ENCODE measurements at regions not wholly inside any gene's neighbourhood (a gene's known extent, or its start where the extent isn't known, plus 50 kb on each side); places are given as distances from the start of the nearest gene placed in this dataset.

GRCh38 chr21:27372381-27372780 is 405.5 kb upstream of the ADAMTS5 start:
- Mint-ChIP-seq H3K4me3 (no peak overlapping the region), H3K9me3 (no peaks in the 10 kb centered on the region), H3K4me1 (no peaks in the 10 kb centered on the region), H3K36me3 (no peaks in the 10 kb centered on the region), H3K27me3 (ENCODE audit: insufficient read depth, low read depth) (no peaks in the 10 kb centered on the region), H3K27ac (no peak overlapping the region)
- no peaks in the 10 kb centered on the region for H3F3A ChIP-seq (ENCODE audit: low read depth)
- no peaks in the 10 kb centered on the region for H3K79me2 ChIP-seq (ENCODE audit: low read depth)
- no peak for DNase-seq (ENCODE audit: low spot score)
- H3K36me3 ChIP-seq: no peaks in the 10 kb centered on the region
- no peak overlapping the region for H3K4me2 ChIP-seq
- no peak for TF ChIP-seq EZH2 (IDR thresholded peaks at IDR 0.05)
- TF ChIP-seq EZH2phosphoT487 (IDR thresholded peaks at IDR 0.05): no peak
- TF ChIP-seq CTCF (IDR thresholded peaks at IDR 0.05): no peak
- H3K4me3 ChIP-seq: no peak overlapping the region
- no peaks in the 10 kb centered on the region for H4K20me1 ChIP-seq (ENCODE audit: low read depth)
- H3K27ac ChIP-seq: no peak overlapping the region
- no peak overlapping the region for H3K9ac ChIP-seq
- no peak overlapping the region for H2AFZ ChIP-seq (replicated peaks)
- no peaks in the 10 kb centered on the region for H3K4me1 ChIP-seq
- no peaks in the 10 kb centered on the region for H3K27me3 ChIP-seq
- no peaks in the 10 kb centered on the region for H3K9me3 ChIP-seq (ENCODE audit: low read depth)

GRCh38 chr21:27371975-27372331 is 405.1 kb upstream of the ADAMTS5 start:
- no peaks in the 10 kb centered on the region for H3K36me3 Mint-ChIP-seq
- no peak overlapping the region for H3K4me2 ChIP-seq

GRCh38 chr21:27371115-27371974 is 404.5 kb upstream of the ADAMTS5 start:
- no peaks in the 10 kb centered on the region for H3K9me3 ChIP-seq (ENCODE audit: low read depth)
- no peaks in the 10 kb centered on the region for H3K36me3 ChIP-seq
- no peaks in the 10 kb centered on the region for H3K79me2 ChIP-seq (ENCODE audit: low read depth)
- H4K20me1 ChIP-seq (ENCODE audit: low read depth): no peaks in the 10 kb centered on the region
- H3K27me3 Mint-ChIP-seq (ENCODE audit: insufficient read depth, low read depth): no peaks in the 10 kb centered on the region
- no peak overlapping the region for H3K27ac ChIP-seq
- H2AFZ ChIP-seq (replicated peaks): no peak overlapping the region
- no peaks in the 10 kb centered on the region for H3K9me3 Mint-ChIP-seq
- TF ChIP-seq EZH2 (IDR thresholded peaks at IDR 0.05) (no peak), CTCF (IDR thresholded peaks at IDR 0.05) (no peak), EZH2phosphoT487 (IDR thresholded peaks at IDR 0.05) (no peak)
- no peak overlapping the region for H3K4me2 ChIP-seq
- no peaks in the 10 kb centered on the region for H3K36me3 Mint-ChIP-seq
- no peak overlapping the region for H3K4me3 ChIP-seq
- no peaks in the 10 kb centered on the region for H3K4me1 ChIP-seq
- H3F3A ChIP-seq (ENCODE audit: low read depth): no peaks in the 10 kb centered on the region
- H3K9ac ChIP-seq: no peak overlapping the region
- no peak overlapping the region for H3K4me3 Mint-ChIP-seq
- H3K27ac Mint-ChIP-seq: no peak overlapping the region
- DNase-seq (ENCODE audit: low spot score): no peak
- H3K27me3 ChIP-seq: no peaks in the 10 kb centered on the region
- no peaks in the 10 kb centered on the region for H3K4me1 Mint-ChIP-seq

More at GRCh38 chr21:27371975-27372331, 405.1 kb upstream of the ADAMTS5 start:
- Histone ChIP-seq H3F3A (ENCODE audit: low read depth) (no peaks in the 10 kb centered on the region), H3K9ac (no peak overlapping the region), H3K27me3 (no peaks in the 10 kb centered on the region), H3K79me2 (ENCODE audit: low read depth) (no peaks in the 10 kb centered on the region), H4K20me1 (ENCODE audit: low read depth) (no peaks in the 10 kb centered on the region), H3K36me3 (no peaks in the 10 kb centered on the region), H3K4me1 (no peaks in the 10 kb centered on the region), H3K9me3 (ENCODE audit: low read depth) (no peaks in the 10 kb centered on the region), H3K27ac (no peak overlapping the region), H3K4me3 (no peak overlapping the region), H2AFZ (replicated peaks) (no peak overlapping the region)
- Mint-ChIP-seq H3K27ac (no peak overlapping the region), H3K27me3 (ENCODE audit: insufficient read depth, low read depth) (no peaks in the 10 kb centered on the region), H3K4me3 (no peak overlapping the region), H3K4me1 (no peaks in the 10 kb centered on the region), H3K9me3 (no peaks in the 10 kb centered on the region)
- no peak for DNase-seq (ENCODE audit: low spot score)
- TF ChIP-seq CTCF (IDR thresholded peaks at IDR 0.05): no peak
- TF ChIP-seq EZH2phosphoT487 (IDR thresholded peaks at IDR 0.05): no peak
- TF ChIP-seq EZH2 (IDR thresholded peaks at IDR 0.05): no peak
